SK-N-SH (cell line): ENCODE measurements at regions not wholly inside any gene's neighbourhood (a gene's known extent, or its start where the extent isn't known, plus 50 kb on each side); places are given as distances from the start of the nearest gene placed in this dataset.

Experiments
- CTCF ChIA-PET: fragments of 300-600, 350-600 bp; formaldehyde crosslinking; extraction: SDS; loops from one replicate; lab custom pipeline; 2021; lab: Yijun Ruan, JAX
- POLR2A ChIA-PET: fragments of 350-600 bp; sonication (Branson Sonifier 250); formaldehyde crosslinking; extraction: SDS; loops from one replicate; lab custom pipeline; 2020; ENCODE audit warnings: antibody characterized with exemption, inconsistent platforms; lab: Yijun Ruan, JAX
- DNase-seq: peaks from one replicate; pipeline ENCODE4 v3.0.0; 2012
- H2AFZ ChIP-seq: fragments of 200-600 bp; sonication (generic); 2 replicates; pipeline ENCODE4 v1.8.1; 2016; ENCODE audit warnings: antibody characterized with exemption, mild to moderate bottlenecking, low read depth
- H3F3A ChIP-seq: fragments of 200-600 bp; sonication (generic); replicated peaks from 2 replicates; pipeline ENCODE3; 2016; ENCODE audit warnings: antibody characterized with exemption, mild to moderate bottlenecking; ENCODE audit not compliant: insufficient read depth
- H3K27ac ChIP-seq, 2 experiments: fragments of 200-500 bp in 1 of 2; fragments of 200-600 bp in 1 of 2; sonication (Bioruptor generic) in 1 of 2; sonication (generic), shearing (Covaris generic) in 1 of 2; 2 replicates each; pipeline versions ENCODE4 v1.5.1 to v1.6.1; 2014 to 2016; ENCODE audit warnings: low read depth in 2 of 2, inconsistent platforms in 1 of 2, low read length in 1 of 2, mild to moderate bottlenecking in 1 of 2, mixed read lengths in 1 of 2
- H3K27me3 ChIP-seq: fragments of 200-600 bp; sonication (generic), shearing (Covaris generic); 2 replicates; pipeline ENCODE4 v1.6.1; 2016; ENCODE audit warnings: mixed run types; ENCODE audit not compliant: insufficient read depth
- H3K36me3 ChIP-seq, 2 experiments: fragments of 200-500 bp in 1 of 2; fragments of 200-600 bp in 1 of 2; sonication (Bioruptor generic) in 1 of 2; sonication (generic) in 1 of 2; replicated peaks in 1 of 2; 2 replicates each; pipeline versions ENCODE3 to v1.5.1; 2014 to 2016; ENCODE audit warnings: low read length in 1 of 2, mild to moderate bottlenecking in 1 of 2; ENCODE audit not compliant: insufficient read depth in 2 of 2, control insufficient read depth in 1 of 2
- H3K4me1 ChIP-seq, 2 experiments: fragments of 200-500 bp in 1 of 2; fragments of 200-600 bp in 1 of 2; sonication (Bioruptor generic) in 1 of 2; sonication (generic), shearing (Covaris generic) in 1 of 2; 2 replicates each; pipeline versions ENCODE4 v1.5.1 to v1.6.1; 2014 to 2016; ENCODE audit warnings: low read depth in 1 of 2, low read length in 1 of 2, mixed run types in 1 of 2; ENCODE audit not compliant: insufficient read depth in 2 of 2, control insufficient read depth in 1 of 2
- H3K4me2 ChIP-seq: fragments of 200-600 bp; sonication (generic), shearing (Covaris generic); 2 replicates; pipeline ENCODE4 v1.6.1; 2017; ENCODE audit warnings: mixed run types
- H3K4me3 ChIP-seq, 2 experiments: fragments of 200-500 bp in 1 of 2; fragments of 200-600 bp in 1 of 2; sonication (Bioruptor generic) in 1 of 2; sonication (generic), shearing (Covaris generic) in 1 of 2; 2 replicates each; pipeline versions ENCODE4 v1.5.1 to v1.8.1; 2014 to 2016; ENCODE audit warnings: low read depth in 2 of 2, inconsistent platforms in 1 of 2, low read length in 1 of 2, mild to moderate bottlenecking in 1 of 2, mixed read lengths in 1 of 2, moderate library complexity in 1 of 2
- H3K79me2 ChIP-seq: fragments of 200-600 bp; sonication (generic); 2 replicates; pipeline ENCODE4 v1.8.1; 2017; ENCODE audit warnings: mild to moderate bottlenecking; ENCODE audit not compliant: insufficient read depth
- H3K9ac ChIP-seq: fragments of 200-600 bp; sonication (generic); 2 replicates; pipeline ENCODE4 v1.6.1; 2017; ENCODE audit warnings: mixed run types
- H3K9me2 ChIP-seq: fragments of 200-600 bp; sonication (generic); 2 replicates; pipeline ENCODE4 v1.6.1; 2017; ENCODE audit warnings: mixed run types
- H3K9me3 ChIP-seq: fragments of 200-600 bp; sonication (generic); 2 replicates; pipeline ENCODE4 v1.6.1; 2017; ENCODE audit warnings: mixed run types, mild to moderate bottlenecking, moderate library complexity
- H4K20me1 ChIP-seq: fragments of 200-600 bp; sonication (generic); 2 replicates; pipeline ENCODE4 v1.6.1; 2017; ENCODE audit warnings: mild to moderate bottlenecking, mixed run types; ENCODE audit not compliant: insufficient read depth
- CHD2 ChIP-seq: fragments of 150-350 bp; IDR thresholded peaks from 2 replicates; pipeline ENCODE4 v1.6.1; 2018; ENCODE audit warnings: low read length; ENCODE audit not compliant: partially characterized antibody
- ELF1 ChIP-seq: IDR thresholded peaks from 2 replicates; pipeline ENCODE4 v1.4.0; 2012
- EP300 ChIP-seq, 2 experiments: IDR thresholded peaks; 2 replicates each; pipeline versions ENCODE4 v1.4.0 to v1.6.1; 2012; ENCODE audit warnings: borderline replicate concordance in 1 of 2, low read depth in 1 of 2, low read length in 1 of 2
- EZH2phosphoT487 ChIP-seq: fragments of 200-600 bp; sonication (generic); IDR thresholded peaks from 2 replicates; pipeline ENCODE4 v1.6.1; 2017; ENCODE audit warnings: low read depth, mixed run types, mild to moderate bottlenecking, antibody characterized with exemption, moderate library complexity, borderline replicate concordance
- FOSL2 ChIP-seq: IDR thresholded peaks from 2 replicates; pipeline ENCODE4 v1.4.0; 2012; ENCODE audit warnings: low read depth, mild to moderate bottlenecking, moderate library complexity, borderline replicate concordance
- FOXM1 ChIP-seq: IDR thresholded peaks from 2 replicates; pipeline ENCODE4 v1.4.0; 2012; ENCODE audit warnings: low read depth, mild to moderate bottlenecking
- GATA2 ChIP-seq: sonication (generic); formaldehyde crosslinking; IDR thresholded peaks from 2 replicates; pipeline ENCODE4 v1.5.0; 2020; ENCODE audit warnings: mild to moderate bottlenecking, missing genetic modification reagents
- IRF3 ChIP-seq: fragments of 150-350 bp; IDR thresholded peaks from 2 replicates; pipeline ENCODE4 v1.6.1; 2016; ENCODE audit warnings: mild to moderate bottlenecking, low read depth, low read length
- JUND ChIP-seq: IDR thresholded peaks from 2 replicates; pipeline ENCODE4 v1.4.0; 2012
- MEF2A ChIP-seq: IDR thresholded peaks from 2 replicates; pipeline ENCODE4 v1.4.0; 2012; ENCODE audit warnings: low read depth, borderline replicate concordance
- MXI1 ChIP-seq: IDR thresholded peaks from 2 replicates; pipeline ENCODE4 v1.6.1; 2012; ENCODE audit warnings: mild to moderate bottlenecking, low read depth, low read length, improper control_type of control experiment
- NFIC ChIP-seq: IDR thresholded peaks from 2 replicates; pipeline ENCODE4 v1.4.0; 2012; ENCODE audit warnings: borderline replicate concordance
- PBX3 ChIP-seq: IDR thresholded peaks from 2 replicates; pipeline ENCODE4; 2012
- POLR2AphosphoS5 ChIP-seq: IDR thresholded peaks from 2 replicates; pipeline ENCODE4 v1.6.1; 2012; ENCODE audit warnings: low read depth, low read length
- RAD21 ChIP-seq: IDR thresholded peaks from 2 replicates; pipeline ENCODE4 v1.6.1; 2012; ENCODE audit warnings: mild to moderate bottlenecking, low read length
- RCOR1 ChIP-seq: fragments of 150-350 bp; IDR thresholded peaks from 2 replicates; pipeline ENCODE4 v1.6.1; 2017; ENCODE audit warnings: antibody characterized with exemption, low read length
- RFX5 ChIP-seq: IDR thresholded peaks from 2 replicates; pipeline ENCODE4 v1.6.1; 2012; ENCODE audit warnings: mild to moderate bottlenecking, improper control_type of control experiment, low read length
- SMC3 ChIP-seq: IDR thresholded peaks from 2 replicates; pipeline ENCODE4 v1.6.1; 2012; ENCODE audit warnings: low read depth, low read length, improper control_type of control experiment
- TCF12 ChIP-seq: IDR thresholded peaks from 2 replicates; pipeline ENCODE4 v1.4.0; 2012
- TEAD4 ChIP-seq: IDR thresholded peaks from 2 replicates; pipeline ENCODE4 v1.4.0; 2012; ENCODE audit warnings: mild to moderate bottlenecking, borderline replicate concordance; ENCODE audit not compliant: insufficient read depth
- ZBTB33 ChIP-seq: IDR thresholded peaks from 2 replicates; pipeline ENCODE4 v1.4.0; 2012; ENCODE audit warnings: low read depth, borderline replicate concordance
- WGBS: methylation state at CpG from one replicate; pipeline ENCODE4 v1.1.6; 2017; ENCODE audit warnings: low lambda C conversion rate; 5-methylcytosine and 5-hydroxymethylcytosine counted together

DNA sequence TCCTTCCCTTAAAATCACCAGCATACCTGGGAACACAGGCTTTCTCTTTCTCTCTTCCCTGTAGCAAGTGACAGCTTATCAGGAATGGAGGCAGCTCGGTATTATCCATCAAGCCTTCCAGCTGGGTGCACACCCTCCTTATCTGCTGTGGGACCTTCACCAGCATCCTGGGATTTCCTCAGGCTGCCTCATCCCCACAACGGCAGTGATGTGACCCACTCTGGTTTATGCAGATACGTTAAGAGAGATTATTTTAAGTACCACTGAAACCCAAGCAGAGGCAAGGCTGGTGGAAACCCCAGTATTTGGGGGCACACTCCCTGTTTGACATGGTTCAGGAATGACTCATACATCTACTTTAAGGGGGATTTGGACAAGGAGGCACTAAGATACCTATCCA lies 192.1 kb downstream of the TM9SF2 start:
- no peak for TF ChIP-seq EP300 (IDR thresholded peaks at IDR 0.05; ENCODE audit: borderline replicate concordance in 1 of 2, low read depth in 1 of 2, low read length in 1 of 2)
- TF ChIP-seq TEAD4 = no peak
- no peak for TF ChIP-seq RFX5
- TF ChIP-seq PBX3 = no peak
- no peak for TF ChIP-seq EZH2phosphoT487
- no peak for TF ChIP-seq FOXM1
- TF ChIP-seq SMC3 = no peak
- no peak for TF ChIP-seq ZBTB33
- TF ChIP-seq NFIC = no peak
- no peak for TF ChIP-seq IRF3
- no peak for TF ChIP-seq MEF2A
- H3K36me3 ChIP-seq = no peaks in the 10 kb centered on the region
- H3K9me2 ChIP-seq = no peaks in the 10 kb centered on the region
- H3F3A ChIP-seq = no peaks in the 10 kb centered on the region
- ChIA-PET POLR2A (no interaction called here), CTCF (no interaction called here)
- H3K27me3 ChIP-seq = no peaks in the 10 kb centered on the region
- no peak overlapping the region for H3K4me2 ChIP-seq
- H4K20me1 ChIP-seq = no peaks in the 10 kb centered on the region
- H3K9ac ChIP-seq = no peak overlapping the region
- H3K4me1 ChIP-seq = peaks cover 0 to 4% of the 10 kb centered on the region in 2 experiments; a peak in 2 of 4 replicates
- DNase-seq = no peak
- no peaks in the 10 kb centered on the region for H3K79me2 ChIP-seq
- 89% methylated on average over 3 of the region's 3 CpGs for WGBS
- no peak overlapping the region for H3K4me3 ChIP-seq
- no peak overlapping the region for H3K27ac ChIP-seq
- no peak overlapping the region for H2AFZ ChIP-seq
- H3K9me3 ChIP-seq = no peaks in the 10 kb centered on the region

DNA sequence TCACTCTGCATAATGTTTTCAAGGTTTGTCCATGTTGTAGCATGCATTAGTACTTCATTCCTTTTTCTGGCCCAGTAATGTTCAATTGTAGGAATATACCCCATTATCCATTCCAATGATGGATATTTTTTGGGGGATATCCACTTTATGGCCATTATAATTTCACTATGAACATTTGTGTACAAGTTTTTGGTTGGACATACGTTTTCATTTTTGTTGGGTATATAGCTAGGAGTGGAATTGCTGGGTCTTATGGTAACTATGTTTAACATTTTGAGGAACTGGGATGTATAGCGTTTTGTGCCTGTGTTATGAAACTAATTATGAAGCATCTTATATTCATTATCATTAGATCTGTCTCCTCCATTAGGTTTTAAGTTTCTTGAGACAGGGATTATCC lies 191.6 kb downstream of the TM9SF2 start:
- Histone ChIP-seq H3K9me3 (no peaks in the 10 kb centered on the region), H3K79me2 (no peaks in the 10 kb centered on the region), H3K36me3 (no peaks in the 10 kb centered on the region), H3F3A (no peaks in the 10 kb centered on the region), H3K9me2 (no peaks in the 10 kb centered on the region), H4K20me1 (no peaks in the 10 kb centered on the region), H3K27ac (no peak overlapping the region), H3K4me3 (no peak overlapping the region), H3K4me2 (no peak overlapping the region), H3K27me3 (no peaks in the 10 kb centered on the region), H3K4me1 (peaks cover 3 to 4% of the 10 kb centered on the region in 2 experiments; a peak in 3 of 4 replicates), H2AFZ (no peak overlapping the region), H3K9ac (no peak overlapping the region)
- ChIA-PET POLR2A (no interaction called here), CTCF (no interaction called here)
- 61% methylated on average over 2 of the region's 2 CpGs for WGBS
- DNase-seq = no peak
- TF ChIP-seq MXI1 (no peak), GATA2 (CRISPR knock-in tag) (no peak), FOSL2 (no peak), MEF2A (no peak), NFIC (no peak), JUND (no peak), TCF12 (no peak), EP300 (IDR thresholded peaks at IDR 0.05; ENCODE audit: borderline replicate concordance in 1 of 2, low read depth in 1 of 2, low read length in 1 of 2) (no peak), POLR2AphosphoS5 (no peak), ELF1 (no peak), TEAD4 (no peak), RCOR1 (no peak), CHD2 (no peak), RAD21 (no peak), PBX3 (no peak), IRF3 (no peak)
